Heart right ventricle (tissue), 16 donors: ENCODE measurements at regions not wholly inside any gene's neighbourhood (a gene's known extent, or its start where the extent isn't known, plus 50 kb on each side); places are given as distances from the start of the nearest gene placed in this dataset.

ENCODE experiments used
- ATAC-seq, 8 donors: fragments of 200-7000 bp; cut with Tn5 transposase; one replicate each; pipeline ENCODE4 v1.9.1; 2020; ENCODE audit warnings: mild to moderate bottlenecking in 8 of 8, moderate library complexity in 8 of 8, moderate number of reproducible peaks in 1 of 8
- DNase-seq, 2 donors: peaks; one replicate each; pipeline ENCODE4 v3.0.0-alpha.2; 2020
- H3K27ac ChIP-seq, 10 donors: fragments of 200-600 bp; sonication (generic) in 2 of 10; one replicate each; pipeline versions ENCODE4 v1.5.0 to v1.8.0; 2020 to 2022; ENCODE audit warnings: mild to moderate bottlenecking in 3 of 10
- H3K27me3 ChIP-seq, 7 donors: fragments of 200-600 bp; one replicate each; pipeline ENCODE4 v1.8.0; 2021 to 2022; ENCODE audit warnings: mild to moderate bottlenecking in 2 of 7
- H3K36me3 ChIP-seq, 9 donors: fragments of 200-600 bp; sonication (generic) in 1 of 9; one replicate each; pipeline versions ENCODE4 v1.5.0 to v1.8.0; 2020 to 2022; ENCODE audit warnings: mild to moderate bottlenecking in 2 of 9
- H3K4me1 ChIP-seq, 9 donors: fragments of 200-600 bp; sonication (generic) in 1 of 9; one replicate each; pipeline versions ENCODE4 v1.5.0 to v1.8.0; 2020 to 2022; ENCODE audit warnings: mild to moderate bottlenecking in 4 of 9
- H3K4me3 ChIP-seq, 10 donors: fragments of 200-600 bp; sonication (generic) in 2 of 10; one replicate each; pipeline versions ENCODE4 v1.5.0 to v1.8.0; 2020 to 2022; ENCODE audit warnings: mild to moderate bottlenecking in 7 of 10, moderate library complexity in 2 of 10
- H3K9me3 ChIP-seq, 11 donors: fragments of 200-600 bp in 10 of 11; sonication (generic) in 2 of 11; one replicate each; pipeline versions ENCODE4 v1.5.0 to v1.8.0; 2013 to 2022; ENCODE audit warnings: mild to moderate bottlenecking in 2 of 11, control low read depth in 1 of 11, moderate library complexity in 1 of 11
- CTCF ChIP-seq, 9 donors: fragments of 200-600 bp; sonication (generic) in 2 of 9; IDR thresholded peaks; one replicate each; pipeline versions ENCODE4 v1.5.0 to v1.8.0; 2021 to 2022; ENCODE audit warnings: antibody characterized with exemption in 9 of 9, mild to moderate bottlenecking in 5 of 9, moderate library complexity in 1 of 9
- WGBS, 2 donors: extraction: QIAGEN DNeasy Blood & Tissue Kit; methylation state at CpG; one replicate each; pipeline ENCODE4 v1.1.7; 2013; ENCODE audit warnings: inconsistent platforms in 1 of 2; 5-methylcytosine and 5-hydroxymethylcytosine counted together
- intact Hi-C, 10 donors: fragments of 100-400 bp; cut with DNase I; formaldehyde crosslinking; loops; one replicate each; pipeline versions ENCODE4 v1.11.1 to v1.14.2; 2022
- donor health status: Arrhythmogenic right ventricular cardiomyopathy.
- donor health status: ischemic (EF 13 %, LVEDD 7.1; RV severe dilation, severe dysfunction).
- donor health status: healthy with polysubstance abuse.
- donor health status: DM: no; HTN: yes; CAD: no.
- donor health status: DM: no; HTN: no; CAD: no.
- donor health status: ischemic (EF 25% LVEDD 6.9; RV normal size, moderate dysfunction).
- donor health status: ischemic (EF 25% LVEDD 5.7; RV mildly dilated, moderate dysfunction).
- donor health status: healthy.
- donor health status: DM: yes; HTN: yes; CAD: no.
- donor health status: Ischemic cardiomyopathy.
- donor health status: ischemic (EF 35%, LVEDD 5.7; RV mildly dilated, moderate dysfunction).
- donor health status: nonischemic (EF 11% LVEDD 7.7; RV severe dilation, severe dysfunction).
- donor health status: DM: yes; HTN: yes; CAD: no.
- donor health status: PGD.
- donor health status: ischemic (EF 29% LVEDD 5.4; RV normal size, mild dysfunction).
- donor health status: nonischemic (EF 23%, LVEDD 6.1; RV moderate dilation, normal function).

GRCh38 chr3:45329761-45330305 lies 58.5 kb upstream of the LARS2 start:
- no peak overlapping the region for H3K4me3 ChIP-seq
- DNase-seq: no peak
- no peaks in the 10 kb centered on the region for H3K4me1 ChIP-seq
- H3K9me3 ChIP-seq: no peaks in the 10 kb centered on the region
- no peak overlapping the region for H3K27ac ChIP-seq
- no peak for TF ChIP-seq CTCF (IDR thresholded peaks at IDR 0.05)
- no peaks in the 10 kb centered on the region for H3K36me3 ChIP-seq
- intact Hi-C loops: no loop called here
- H3K27me3 ChIP-seq: peaks cover 0 to 63% (median 24%) of the 10 kb centered on the region in 7 donors
- WGBS, 2 donors: 64 to 71% methylated on average over 8 of the region's 8 CpGs
- ATAC-seq: no peak

DNA sequence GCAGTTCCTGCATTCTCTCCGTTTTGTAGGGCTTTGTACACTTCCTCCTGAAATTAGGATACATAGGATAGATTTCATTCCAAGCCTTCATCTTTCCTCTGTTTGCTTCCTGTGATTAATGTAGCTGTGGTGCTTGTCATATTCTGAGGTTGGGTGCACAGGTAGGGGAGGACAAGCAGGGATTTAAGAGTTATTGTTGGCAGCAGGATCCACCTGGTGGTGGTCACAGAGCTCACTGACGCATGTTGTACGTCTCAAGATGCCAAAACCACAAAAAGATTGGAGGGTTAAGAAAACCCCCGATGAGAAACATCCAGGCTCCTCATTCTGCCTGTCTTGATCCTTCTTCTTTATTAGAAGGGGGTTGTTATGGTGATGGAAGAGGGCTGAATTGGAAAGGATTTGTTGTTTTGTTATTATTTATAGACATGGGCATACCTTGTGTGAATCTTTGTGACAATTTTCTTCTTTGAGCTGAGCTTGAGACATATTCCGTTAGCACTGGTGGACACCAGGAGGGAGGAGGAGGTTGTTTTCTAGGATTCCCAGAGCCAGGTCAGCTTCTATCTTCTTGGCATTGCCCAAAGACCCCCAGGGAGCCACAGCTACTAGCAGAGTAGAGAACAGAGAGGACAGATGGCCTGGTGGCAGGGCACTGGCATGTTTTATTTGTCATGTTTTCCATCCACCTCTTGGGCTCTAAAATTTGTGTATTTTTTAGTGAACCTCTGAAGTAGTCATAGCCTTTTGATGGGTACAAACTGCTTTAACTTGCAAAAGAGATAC lies 57.7 kb upstream of the LARS2 start:
- H3K36me3 ChIP-seq: no peaks in the 10 kb centered on the region
- WGBS, 2 donors: 61 to 63% methylated on average over 5 of the region's 5 CpGs
- no peak overlapping the region for H3K27ac ChIP-seq
- no peaks in the 10 kb centered on the region for H3K4me1 ChIP-seq
- ATAC-seq (no peak), DNase-seq (no peak)
- intact Hi-C loops: no loop called here
- H3K4me3 ChIP-seq: no peak overlapping the region
- no peaks in the 10 kb centered on the region for H3K9me3 ChIP-seq
- H3K27me3 ChIP-seq: peaks cover 0 to 67% (median 23%) of the 10 kb centered on the region in 7 donors
- TF ChIP-seq CTCF (IDR thresholded peaks at IDR 0.05): no peak

DNA sequence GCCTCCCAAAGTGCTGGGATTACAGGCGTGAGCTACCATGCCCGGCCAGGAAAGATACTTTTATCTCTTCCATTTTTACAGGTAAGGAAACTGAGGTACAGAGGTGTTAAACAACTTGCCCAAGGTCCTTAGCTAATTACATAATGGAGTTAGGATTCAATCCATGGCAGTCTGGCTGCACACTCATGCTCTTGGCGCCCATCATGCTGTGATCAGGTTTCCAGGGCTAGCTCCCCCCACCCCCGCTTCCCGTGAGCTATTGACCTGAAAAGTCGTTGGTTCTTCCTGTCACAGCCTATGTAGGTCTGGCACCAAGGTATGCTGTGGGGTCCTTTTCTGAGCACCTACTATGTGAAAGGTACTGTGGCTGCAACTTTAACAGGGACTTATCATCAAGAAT lies 55.9 kb upstream of the LARS2 start:
- Histone ChIP-seq H3K27me3 (peaks cover 0 to 67% (median 24%) of the 10 kb centered on the region in 7 donors), H3K9me3 (no peaks in the 10 kb centered on the region), H3K36me3 (no peaks in the 10 kb centered on the region), H3K4me3 (no peak overlapping the region), H3K4me1 (no peaks in the 10 kb centered on the region), H3K27ac (no peak overlapping the region)
- DNase-seq (no peak), ATAC-seq (no peak)
- no peak for TF ChIP-seq CTCF (IDR thresholded peaks at IDR 0.05)
- intact Hi-C loops: no loop called here
- WGBS, 2 donors: 81 to 84% methylated on average over 6 of the region's 6 CpGs

GRCh38 chr3:45332901-45333407 lies 55.4 kb upstream of the LARS2 start:
- ATAC-seq: no peak
- Histone ChIP-seq H3K27ac (no peak overlapping the region), H3K27me3 (peaks cover 0 to 71% (median 24%) of the 10 kb centered on the region in 7 donors), H3K36me3 (no peaks in the 10 kb centered on the region), H3K4me1 (no peaks in the 10 kb centered on the region), H3K4me3 (no peak overlapping the region), H3K9me3 (no peaks in the 10 kb centered on the region)
- no peak for DNase-seq
- WGBS, 2 donors: 39 to 51% methylated on average over 4 of the region's 4 CpGs
- no peak for TF ChIP-seq CTCF (IDR thresholded peaks at IDR 0.05)
- intact Hi-C loops: no loop called here
